ENCODE measurements at regions not wholly inside any gene's neighbourhood (a gene's known extent, or its start where the extent isn't known, plus 50 kb on each side); places are given as distances from the start of the nearest gene placed in this dataset.

DNA sequence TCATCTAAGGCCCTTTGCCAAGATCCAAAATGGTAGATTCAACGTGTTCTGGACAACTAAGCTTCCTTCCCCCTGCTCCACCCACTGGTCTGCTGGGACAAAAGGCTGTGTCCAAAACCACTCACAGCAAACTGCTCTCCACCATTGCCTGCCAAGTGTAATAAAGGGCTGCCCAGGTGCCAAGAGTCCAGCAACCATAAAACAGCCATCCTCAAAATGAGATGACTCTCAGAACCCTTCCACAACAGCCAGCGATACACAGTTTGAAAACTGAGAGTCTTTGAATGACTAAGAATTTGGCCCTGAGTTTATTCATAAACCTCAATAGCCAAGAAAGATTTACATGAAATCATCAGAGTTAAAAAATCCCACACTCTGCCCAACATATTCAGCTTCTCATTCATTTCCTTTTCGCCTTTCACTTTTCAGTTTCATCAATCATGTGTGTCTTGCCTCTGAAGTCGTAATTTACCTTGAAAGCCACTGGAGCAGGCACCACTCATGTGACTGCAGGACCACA is 658.1 kb upstream of the MGMT start:
- Mint-ChIP-seq H3K27ac (no peak overlapping the region), H3K36me3 (ENCODE audit: low read depth) (no peaks in the 10 kb centered on the region), H3K9me3 (no peaks in the 10 kb centered on the region), H3K4me3 (no peak overlapping the region), H3K4me1 (peaks cover 13% of the 10 kb centered on the region), H3K27me3 (ENCODE audit: low read depth, poor library complexity) (peaks cover 4% of the 10 kb centered on the region)
- no peak for TF ChIP-seq CTCF (IDR thresholded peaks at IDR 0.05)
- no peak for DNase-seq

GRCh38 chr10:128811511-128811910 is 655.5 kb upstream of the MGMT start:
- Mint-ChIP-seq H3K9me3 (no peaks in the 10 kb centered on the region), H3K4me3 (no peak overlapping the region), H3K4me1 (peaks cover 20% of the 10 kb centered on the region), H3K27ac (peak overlapping the region; percentile 53), H3K27me3 (ENCODE audit: low read depth, poor library complexity) (no peaks in the 10 kb centered on the region), H3K36me3 (ENCODE audit: low read depth) (no peaks in the 10 kb centered on the region)
- no peak for TF ChIP-seq CTCF (IDR thresholded peaks at IDR 0.05)
- DNase-seq: no peak

- TF ChIP-seq CTCF (IDR thresholded peaks at IDR 0.05): no peak
- Mint-ChIP-seq H3K27me3 (ENCODE audit: low read depth, poor library complexity) (no peaks in the 10 kb centered on the region), H3K4me3 (no peak overlapping the region), H3K4me1 (peaks cover 20% of the 10 kb centered on the region), H3K9me3 (no peaks in the 10 kb centered on the region), H3K36me3 (ENCODE audit: low read depth) (no peaks in the 10 kb centered on the region), H3K27ac (no peak overlapping the region)
- no peak for DNase-seq
These were observed 655.0 kb upstream of the MGMT start for GRCh38 chr10:128812000-128812399.

GRCh38 chr10:128813574-128813973 is 653.5 kb upstream of the MGMT start:
- no peak overlapping the region for H3K27ac Mint-ChIP-seq

GRCh38 chr10:128814024-128814423 is 653.0 kb upstream of the MGMT start:
- DNase-seq: no peak
- Mint-ChIP-seq H3K4me1 (peaks cover 20% of the 10 kb centered on the region), H3K27ac (no peak overlapping the region), H3K9me3 (no peaks in the 10 kb centered on the region), H3K36me3 (ENCODE audit: low read depth) (no peaks in the 10 kb centered on the region), H3K4me3 (no peak overlapping the region), H3K27me3 (ENCODE audit: low read depth, poor library complexity) (no peaks in the 10 kb centered on the region)
- no peak for TF ChIP-seq CTCF (IDR thresholded peaks at IDR 0.05)

More at GRCh38 chr10:128813574-128813973, 653.5 kb upstream of the MGMT start:
- Mint-ChIP-seq H3K4me3 (no peak overlapping the region), H3K36me3 (ENCODE audit: low read depth) (no peaks in the 10 kb centered on the region), H3K4me1 (peaks cover 20% of the 10 kb centered on the region), H3K9me3 (no peaks in the 10 kb centered on the region), H3K27me3 (ENCODE audit: low read depth, poor library complexity) (no peaks in the 10 kb centered on the region)
- TF ChIP-seq CTCF (IDR thresholded peaks at IDR 0.05): no peak
- DNase-seq: no peak

GRCh38 chr10:128814782-128815181 is 652.3 kb upstream of the MGMT start:
- Mint-ChIP-seq H3K9me3 (no peaks in the 10 kb centered on the region), H3K27ac (no peak overlapping the region), H3K27me3 (ENCODE audit: low read depth, poor library complexity) (peaks cover 3% of the 10 kb centered on the region), H3K36me3 (ENCODE audit: low read depth) (no peaks in the 10 kb centered on the region), H3K4me1 (peaks cover 20% of the 10 kb centered on the region), H3K4me3 (no peak overlapping the region)
- TF ChIP-seq CTCF (IDR thresholded peaks at IDR 0.05): no peak
- no peak for DNase-seq
